SU-DHL-6 (cell line): ENCODE measurements at regions not wholly inside any gene's neighbourhood (a gene's known extent, or its start where the extent isn't known, plus 50 kb on each side); places are given as distances from the start of the nearest gene placed in this dataset.

Experiments used
- CTCF ChIP-seq: fragments of 200-600 bp; sonication (generic); IDR thresholded peaks from one replicate; pipeline ENCODE4 v1.5.1; 2017; ENCODE audit warnings: antibody characterized with exemption, mild to moderate bottlenecking, low read length, moderate library complexity; ENCODE audit not compliant: insufficient read depth, poor library complexity, severe bottlenecking
- EZH2phosphoT487 ChIP-seq: fragments of 200-600 bp; sonication (generic), shearing (Covaris generic); conservative IDR thresholded peaks from 2 replicates; pipeline ENCODE4 v1.6.1; 2018; ENCODE audit warnings: mild to moderate bottlenecking, antibody characterized with exemption, low read length, moderate library complexity, mixed read lengths

GRCh38 chr5:116861666-116862065 is 287.0 kb upstream of the SEMA6A start:
- no peak for TF ChIP-seq EZH2phosphoT487
- no peak for TF ChIP-seq CTCF
